GM21515 (cell line): ENCODE measurements at regions not wholly inside any gene's neighbourhood (a gene's known extent, or its start where the extent isn't known, plus 50 kb on each side); places are given as distances from the start of the nearest gene placed in this dataset.

Source experiments
- ATAC-seq: cut with Tn5 transposase; IDR thresholded peaks from one replicate; pipeline ENCODE4 v1.9.1; 2021; ENCODE audit not compliant: unreplicated experiment

GRCh38 chr4:96894621-96895020 is 1054.7 kb downstream of the PDHA2 start:
- ATAC-seq, result no peak

- no peak for ATAC-seq
Measured at GRCh38 chr4:96895826-96896225, 1055.9 kb downstream of the PDHA2 start.

GRCh38 chr4:96912716-96913115 is 1072.8 kb downstream of the PDHA2 start:
- ATAC-seq, result no peak

GRCh38 chr4:96913441-96914080 is 1073.7 kb downstream of the PDHA2 start:
- no peak for ATAC-seq

- no peak for ATAC-seq
Measured at GRCh38 chr4:96916711-96917110, 1076.8 kb downstream of the PDHA2 start.

- no peak for ATAC-seq
Measured at GRCh38 chr4:96936886-96937285, 1097.0 kb downstream of the PDHA2 start.

- no peak for ATAC-seq
Measured at GRCh38 chr4:96946552-96946951, 1106.7 kb downstream of the PDHA2 start.

- no peak for ATAC-seq
Measured at GRCh38 chr4:96952610-96953009, 1112.7 kb downstream of the PDHA2 start.

- no peak for ATAC-seq
Measured at GRCh38 chr4:96955226-96955625, 1115.3 kb downstream of the PDHA2 start.

GRCh38 chr4:96955691-96956090 is 1115.8 kb downstream of the PDHA2 start:
- ATAC-seq, result no peak

GRCh38 chr4:96969455-96969854 is 1129.6 kb downstream of the PDHA2 start:
- no peak for ATAC-seq

GRCh38 chr4:96972920-96973319 is 1133.0 kb downstream of the PDHA2 start:
- ATAC-seq, result no peak

- ATAC-seq, result no peak
Measured at GRCh38 chr4:96974295-96974694, 1134.4 kb downstream of the PDHA2 start.

- no peak for ATAC-seq
Measured at GRCh38 chr4:96983830-96984229, 1143.9 kb downstream of the PDHA2 start.

- no peak for ATAC-seq
Measured at GRCh38 chr4:96986816-96987215, 1146.9 kb downstream of the PDHA2 start.

- ATAC-seq, result no peak
Measured at GRCh38 chr4:96991083-96991482, 1151.2 kb downstream of the PDHA2 start.

GRCh38 chr4:96992443-96992842 is 1150.8 kb downstream of the STPG2 start:
- no peak for ATAC-seq

GRCh38 chr4:96993560-96993959 is 1149.7 kb downstream of the STPG2 start:
- no peak for ATAC-seq

GRCh38 chr4:97003715-97004114 is 1139.6 kb downstream of the STPG2 start:
- ATAC-seq, result no peak

GRCh38 chr4:97013309-97013708 is 1130.0 kb downstream of the STPG2 start:
- no peak for ATAC-seq

GRCh38 chr4:97013711-97014110 is 1129.6 kb downstream of the STPG2 start:
- no peak for ATAC-seq

- ATAC-seq, result no peak
Measured at GRCh38 chr4:97015301-97015700, 1128.0 kb downstream of the STPG2 start.

- ATAC-seq, result no peak
Measured at GRCh38 chr4:97016186-97016907, 1126.9 kb downstream of the STPG2 start.
